SW480 (cell line): ENCODE measurements at regions not wholly inside any gene's neighbourhood (a gene's known extent, or its start where the extent isn't known, plus 50 kb on each side); places are given as distances from the start of the nearest gene placed in this dataset.
"Not testable (repeated sequence)": the region's sequence is repeated elsewhere in the genome, so short reads cannot be mapped to it uniquely, and the experiment has no call there.

Experiments used
- DNase-seq: peaks from one replicate; pipeline ENCODE4 v3.0.0-alpha.2; 2016; ENCODE audit warnings: low spot score

GRCh38 chr13:83214452-83214851, 667.8 kb downstream of the SLITRK1 start:
- DNase-seq: no peak

GRCh38 chr13:83211301-83211700, 671.0 kb downstream of the SLITRK1 start:
- no peak for DNase-seq

DNA sequence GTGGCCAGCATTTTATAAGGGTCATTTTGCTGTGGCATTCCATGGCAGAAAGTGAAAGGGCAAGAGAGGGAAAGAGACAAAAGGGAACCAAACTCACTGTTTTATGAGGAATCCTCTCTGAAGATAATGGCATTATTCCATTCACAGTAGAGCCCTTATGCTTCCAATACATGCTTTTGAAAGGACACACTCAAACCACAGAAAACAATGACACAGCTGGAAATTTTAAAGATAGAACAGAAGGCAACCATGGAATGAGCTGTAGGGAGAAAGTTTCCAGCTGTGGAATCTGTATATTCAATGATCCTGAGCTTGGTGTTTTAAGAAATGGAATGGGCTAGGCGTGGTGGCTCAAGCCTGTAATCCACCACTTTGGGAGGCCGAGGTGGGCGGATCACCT, 677.4 kb downstream of the SLITRK1 start:
- no peak for DNase-seq

- no peak for DNase-seq
These were observed 680.8 kb downstream of the SLITRK1 start for GRCh38 chr13:83201506-83201905.

DNA sequence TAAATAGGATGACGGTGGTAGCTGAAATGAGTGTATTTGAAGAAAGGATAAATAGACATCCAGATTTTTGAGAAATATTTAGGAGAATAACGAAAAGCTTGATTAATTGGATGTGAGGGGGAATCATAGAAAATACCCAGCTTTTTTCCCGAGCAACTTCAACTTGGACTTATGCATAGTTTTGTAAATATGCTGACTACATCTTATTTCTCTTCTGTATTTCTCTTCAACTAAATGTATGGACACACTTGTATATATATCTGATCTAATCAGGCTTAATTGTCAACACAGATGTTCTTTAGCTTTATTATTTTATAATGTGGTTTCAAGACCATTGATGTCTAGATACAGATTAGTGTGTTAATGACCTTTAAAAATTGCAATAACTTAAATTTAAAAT, 685.0 kb downstream of the SLITRK1 start:
- no peak for DNase-seq

DNA sequence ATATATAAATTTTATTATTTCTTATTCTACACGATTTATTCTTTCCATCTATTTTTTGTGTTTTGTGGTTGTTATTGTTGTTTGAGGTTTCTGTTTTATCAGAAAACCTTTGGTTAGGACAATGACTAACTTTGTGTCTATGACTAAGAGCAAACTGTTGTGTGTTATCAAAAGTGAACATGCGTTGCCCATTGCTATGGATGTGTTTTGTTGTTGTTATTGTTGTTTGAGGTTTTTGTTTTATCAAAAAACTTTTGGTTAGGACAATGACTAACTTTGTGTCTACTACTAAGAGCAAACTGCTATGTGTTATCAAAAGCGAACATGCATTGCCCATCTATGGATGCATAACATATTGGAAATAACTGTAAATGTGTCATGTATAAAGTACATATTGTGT, 692.3 kb downstream of the SLITRK1 start:
- DNase-seq: no peak

- DNase-seq: no peak
These were observed 697.5 kb downstream of the SLITRK1 start for GRCh38 chr13:83184819-83185218.

DNA sequence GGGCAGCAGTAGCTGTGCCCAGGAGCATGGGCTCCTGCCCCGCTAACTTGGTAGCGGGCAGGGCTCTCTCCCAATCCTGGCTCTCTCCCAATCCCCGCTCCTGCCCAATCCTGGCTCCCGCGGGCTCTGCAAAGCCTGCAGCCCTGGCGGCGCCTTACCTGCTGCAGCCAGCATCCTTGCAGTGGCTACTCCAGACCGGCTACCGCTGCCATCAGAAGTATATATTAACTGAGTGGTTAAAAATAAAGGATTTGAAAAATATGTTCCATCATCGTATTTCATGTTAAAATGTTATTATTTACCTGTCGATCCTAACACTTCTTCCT, 698.2 kb downstream of the SLITRK1 start:
- no peak for DNase-seq

DNA sequence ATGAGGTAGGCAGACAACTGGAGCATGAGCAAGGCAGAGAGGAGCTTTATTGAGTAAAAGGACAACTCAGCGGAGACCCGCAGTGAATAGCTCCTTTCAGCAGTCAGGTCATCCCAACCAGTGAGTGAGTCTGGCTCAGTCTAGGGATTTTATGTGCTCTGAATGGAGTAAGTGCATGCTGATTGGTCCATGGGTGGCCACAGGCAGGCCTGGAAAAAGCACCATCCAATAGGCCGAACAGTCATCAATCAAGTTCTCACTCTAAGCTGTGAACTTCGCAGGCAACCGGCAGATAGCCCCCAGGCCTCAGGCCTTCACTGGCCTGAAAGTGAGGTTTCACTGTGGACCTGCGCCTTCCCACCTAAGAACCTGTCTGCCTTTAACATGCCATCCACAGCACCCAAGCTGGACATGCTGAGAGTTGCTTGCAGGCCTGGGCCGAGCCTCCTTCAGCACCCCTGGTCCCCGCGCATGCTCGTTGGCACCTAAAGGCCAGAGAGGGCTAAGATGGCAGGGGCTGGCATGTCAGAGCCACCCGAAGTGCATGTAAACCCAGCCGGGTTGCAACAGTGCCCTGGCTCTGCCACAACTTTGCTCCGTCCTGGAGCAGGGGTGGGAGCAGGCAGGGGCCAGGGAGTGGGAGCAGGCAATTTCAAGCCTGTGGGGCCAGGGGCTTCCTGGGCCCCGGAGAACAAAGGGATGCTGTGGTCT, 698.7 kb downstream of the SLITRK1 start:
- no peak for DNase-seq

DNA sequence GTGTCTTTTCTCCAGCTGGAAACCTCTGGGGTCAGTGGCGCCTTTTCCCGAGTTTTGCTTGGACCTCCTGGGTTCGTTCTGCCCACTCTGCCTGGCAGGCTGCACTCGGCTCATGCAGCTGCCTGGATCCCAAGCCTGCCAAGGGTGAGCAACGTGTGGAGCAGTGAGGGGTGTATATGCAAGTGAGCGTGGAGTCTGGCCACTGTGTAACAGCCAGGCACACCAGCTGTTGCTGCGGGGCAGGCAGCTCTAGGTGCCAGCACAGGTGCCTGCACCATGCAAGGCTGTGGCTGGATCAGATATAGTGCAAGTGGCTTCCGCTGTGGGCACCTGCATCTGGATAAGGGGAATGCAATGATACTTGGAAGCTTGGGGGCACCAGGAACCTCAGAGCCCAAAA, 699.4 kb downstream of the SLITRK1 start:
- DNase-seq: no peak

- DNase-seq: no peak
These were observed 704.3 kb downstream of the SLITRK1 start for GRCh38 chr13:83178008-83178407.

- no peak for DNase-seq
These were observed 713.7 kb downstream of the SLITRK1 start for GRCh38 chr13:83168590-83168989.

DNA sequence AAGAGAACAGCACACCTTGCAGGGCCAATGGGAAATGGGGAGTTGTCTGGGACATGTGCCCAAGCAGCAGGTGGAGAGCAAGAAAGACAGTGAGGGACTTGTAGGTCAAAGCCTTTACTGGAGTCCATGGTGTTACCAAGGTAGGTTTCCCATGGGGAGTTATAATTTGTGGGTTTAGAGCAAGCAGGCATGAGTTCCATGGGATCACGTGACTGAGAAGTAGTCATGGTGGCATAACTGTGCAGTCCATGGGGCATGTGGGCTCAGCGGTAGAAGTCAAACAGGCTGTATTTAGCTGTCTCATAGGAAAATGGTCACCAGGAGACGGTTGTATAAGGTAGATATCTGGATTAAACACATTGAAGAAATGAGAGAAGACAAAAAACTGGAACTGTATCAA, 715.1 kb downstream of the SLITRK1 start:
- DNase-seq: no peak

- no peak for DNase-seq
These were observed 715.7 kb downstream of the SLITRK1 start for GRCh38 chr13:83166550-83166949.

GRCh38 chr13:83162493-83162892, 719.8 kb downstream of the SLITRK1 start:
- no peak for DNase-seq

DNA sequence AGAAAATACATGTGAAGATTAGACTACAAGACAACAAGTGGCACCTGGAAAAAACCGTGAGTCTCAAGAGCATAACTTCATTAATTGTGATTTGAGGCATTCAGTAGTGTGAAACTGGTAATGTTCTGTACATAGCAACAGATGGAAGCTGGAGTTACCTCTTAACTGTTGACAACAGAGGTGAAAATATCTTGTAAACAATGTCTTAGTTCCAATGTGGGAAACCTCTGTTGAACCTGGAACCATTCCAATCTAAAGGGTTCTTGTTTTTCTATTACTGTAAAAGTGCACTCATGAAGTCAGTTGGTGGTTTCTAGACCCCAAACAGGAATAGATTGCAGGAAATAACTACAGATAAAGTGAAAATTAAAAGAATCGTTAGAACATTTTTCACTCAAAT, 728.4 kb downstream of the SLITRK1 start:
- no peak for DNase-seq

DNA sequence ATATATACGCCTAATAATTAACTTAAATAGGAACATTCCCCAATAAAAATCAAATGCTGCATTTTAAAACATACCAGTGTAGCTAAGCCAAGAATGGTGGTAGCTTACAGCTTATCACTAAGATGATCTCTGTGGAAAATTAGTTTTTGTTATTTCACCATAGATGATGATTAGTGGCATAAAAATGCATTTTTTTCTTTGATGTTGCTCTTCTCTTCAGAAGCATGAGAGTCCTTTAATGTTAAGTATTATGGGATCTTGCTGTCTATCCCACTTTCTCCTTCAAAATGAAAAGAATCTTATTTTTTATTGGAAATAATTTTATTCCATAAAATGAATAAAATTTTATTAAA, 731.0 kb downstream of the SLITRK1 start:
- DNase-seq: no peak

DNA sequence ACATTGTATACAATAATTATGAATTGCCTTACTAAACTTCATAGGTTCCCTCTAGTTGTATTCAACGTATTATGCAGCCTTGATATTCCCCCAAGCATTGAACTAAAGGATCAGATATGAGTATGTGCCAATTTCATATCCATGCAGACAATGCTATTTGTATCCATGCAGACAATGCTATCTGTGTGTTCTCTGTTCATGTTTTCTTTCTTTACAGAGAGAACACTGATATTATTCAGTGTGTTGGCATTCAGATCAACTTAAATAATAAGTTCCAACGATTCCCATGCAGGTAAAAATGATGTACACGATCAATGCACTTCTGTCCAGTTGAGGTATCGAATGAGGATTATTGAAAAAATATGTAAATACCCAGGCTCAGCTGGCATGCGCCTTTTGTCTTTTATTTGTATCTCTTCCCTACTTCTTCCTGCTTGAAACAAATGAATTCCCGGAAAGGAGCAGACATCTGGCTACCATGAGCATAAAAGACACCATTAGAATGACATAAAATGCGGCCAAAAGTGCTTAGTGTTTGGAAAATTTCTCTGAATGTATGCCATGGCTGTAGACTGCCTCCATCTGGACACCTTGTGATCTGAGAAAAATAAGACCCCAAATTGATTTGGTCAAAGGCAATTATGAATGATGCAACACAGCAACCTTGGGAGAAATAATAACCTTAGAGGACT, 731.5 kb downstream of the SLITRK1 start:
- no peak for DNase-seq

GRCh38 chr13:83136660-83137059, 745.6 kb downstream of the SLITRK1 start:
- no peak for DNase-seq

DNA sequence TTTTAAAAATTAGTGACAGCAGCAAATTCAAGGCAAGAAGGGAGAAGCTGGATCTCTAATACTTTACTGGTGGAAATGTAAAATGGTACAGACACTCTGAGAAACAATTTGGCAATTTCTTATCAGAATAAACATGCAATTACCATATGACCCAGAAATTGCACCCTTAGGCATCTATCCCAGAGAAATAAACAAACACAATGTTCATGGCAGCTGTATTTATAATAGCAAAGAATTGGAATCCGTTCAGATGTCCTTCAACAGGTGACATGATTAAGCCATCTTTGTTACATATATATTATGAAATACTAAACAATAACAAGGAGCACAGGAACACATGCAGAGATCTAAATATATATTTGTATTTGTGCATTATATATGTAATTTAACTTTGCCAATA, 756.5 kb downstream of the SLITRK1 start:
- no peak for DNase-seq

DNA sequence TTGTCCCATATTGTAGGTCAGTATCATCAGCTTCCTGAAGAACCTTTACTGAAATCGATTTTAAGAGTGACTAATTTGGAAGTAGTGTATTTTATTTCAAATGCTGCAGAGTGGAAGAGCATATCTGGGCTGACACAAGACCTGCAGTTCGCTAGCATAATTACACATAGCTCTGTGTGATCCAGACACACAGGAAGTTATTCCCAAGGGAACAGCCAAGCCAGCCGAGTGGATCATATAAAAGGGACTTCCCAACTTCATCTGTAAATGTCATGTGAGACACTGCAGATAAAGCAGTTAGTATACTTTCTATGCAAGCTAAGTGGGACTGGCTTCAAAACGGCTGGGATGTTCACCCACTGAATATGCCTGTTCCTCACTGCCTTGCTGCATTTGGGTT, 760.4 kb downstream of the SLITRK1 start:
- DNase-seq: no peak

DNA sequence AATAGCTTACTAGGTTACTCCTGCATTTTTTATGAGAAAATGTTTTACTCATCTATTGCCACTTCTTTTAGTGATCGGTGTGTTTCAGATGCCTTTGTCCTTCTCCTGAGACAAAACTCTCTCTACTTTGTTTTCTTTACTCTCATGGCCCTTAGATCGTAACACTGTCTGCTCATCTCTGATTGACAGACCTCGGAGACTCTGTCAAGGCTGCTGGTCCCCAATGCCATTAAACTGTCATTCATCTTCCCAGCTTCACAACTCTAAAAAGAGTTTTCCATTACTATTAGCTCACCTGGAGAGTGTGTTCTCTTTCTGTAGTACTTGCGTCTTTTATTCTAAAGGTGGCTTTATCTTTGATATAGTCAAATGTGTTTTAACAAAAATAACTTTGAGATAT, 765.2 kb downstream of the SLITRK1 start:
- DNase-seq: no peak

DNA sequence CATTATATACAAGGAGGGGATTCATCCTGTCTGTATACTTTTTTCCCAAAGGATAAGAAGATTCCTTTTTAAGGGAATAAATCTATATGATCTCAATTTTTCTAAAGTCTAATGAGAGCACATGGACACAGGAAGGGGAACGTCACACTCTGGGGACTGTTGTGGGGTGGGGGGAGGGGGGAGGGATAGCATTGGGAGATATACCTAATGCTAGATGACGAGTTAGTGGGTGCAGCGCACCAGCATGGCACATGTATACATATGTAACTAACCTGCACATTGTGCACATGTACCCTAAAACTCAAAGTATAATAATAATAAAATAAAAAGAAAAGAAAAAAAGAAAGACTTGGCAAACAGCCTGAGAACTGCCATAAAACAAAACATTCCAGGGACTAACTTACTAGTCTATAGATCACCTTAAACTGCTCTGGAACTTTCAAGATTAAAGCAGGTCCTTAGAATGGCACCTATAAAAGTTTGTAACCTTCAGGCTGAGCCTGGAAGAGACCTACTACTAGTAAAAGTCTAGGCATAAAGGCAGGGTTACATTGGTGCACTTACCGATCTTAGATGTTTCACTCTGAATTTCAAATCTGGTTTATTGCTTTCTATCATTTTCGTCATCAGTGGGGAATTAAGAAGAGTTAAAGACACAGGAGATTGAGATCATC, 780.6 kb downstream of the SLITRK1 start:
- DNase-seq: not testable (repeated sequence)

GRCh38 chr13:83100237-83100636, 782.0 kb downstream of the SLITRK1 start:
- DNase-seq: no peak
